HepG2 (cell line): ENCODE measurements at regions not wholly inside any gene's neighbourhood (a gene's known extent, or its start where the extent isn't known, plus 50 kb on each side); places are given as distances from the start of the nearest gene placed in this dataset.

Source experiments
- ATAC-seq: fragments of 200-7000 bp; cut with Tn5 transposase; 3 replicates; pipeline ENCODE4 v1.9.1; 2020; ENCODE audit warnings: mild to moderate bottlenecking, moderate library complexity
- BruUV-seq: library from RNA; stranded (reverse); fragments of 400-500 nt; replicated peaks from 2 replicates; lab custom pipeline; 2021; lab: Mats Ljungman, UMichigan
- CTCF ChIA-PET: fragments of 300-600 bp; formaldehyde crosslinking; extraction: SDS; loops from one replicate; lab custom pipeline; 2021; ENCODE audit warnings: low total read pairs, inconsistent platforms, low intra/inter-chr PET ratio; lab: Yijun Ruan, JAX
- POLR2A ChIA-PET: fragments of 350-600 bp; sonication (Branson Sonifier 250); formaldehyde crosslinking; loops from one replicate; lab custom pipeline; 2020; ENCODE audit warnings: antibody characterized with exemption, inconsistent platforms; lab: Yijun Ruan, JAX
- DNase-seq: peaks from one replicate; pipeline ENCODE4 v3.0.0-alpha.2; 2015; ENCODE audit warnings: low spot score
- FAIRE-seq: peaks from 3 replicates; lab custom pipeline; 2011; peaks lifted over from hg19 to GRCh38; lab: Jason Lieb, UNC
- H2AFZ ChIP-seq: one replicate; pipeline ENCODE4 v1.6.1; 2011; ENCODE audit warnings: low read length, inconsistent platforms
- H3K27ac ChIP-seq: fragments of 300-600 bp; 3 replicates; pipeline ENCODE4 v1.8.0; 2011; ENCODE audit warnings: mixed run types, mild to moderate bottlenecking, mixed read lengths, low read length, inconsistent platforms; ENCODE audit not compliant: insufficient read depth; ENCODE audit errors: extremely low read length
- H3K27me3 ChIP-seq, 2 experiments: fragments of 200-600 bp in 1 of 2; 2 replicates in 1 of 2; 3 replicates in 1 of 2; pipeline versions ENCODE4 v1.6.0 to v1.8.0; 2011; ENCODE audit warnings: low read length in 2 of 2, mild to moderate bottlenecking in 2 of 2, moderate library complexity in 2 of 2, inconsistent platforms in 1 of 2; ENCODE audit not compliant: insufficient read depth in 2 of 2, control insufficient read depth in 1 of 2
- H3K36me3 ChIP-seq, 2 experiments: fragments of 200-600 bp in 1 of 2; replicated peaks in 1 of 2; 2 replicates in 1 of 2; 3 replicates in 1 of 2; pipeline versions ENCODE4 v1.5.1 to v1.8.0; 2011; ENCODE audit warnings: low read length in 2 of 2, inconsistent platforms in 1 of 2; ENCODE audit not compliant: insufficient read depth in 2 of 2, control insufficient read depth in 1 of 2
- H3K4me1 ChIP-seq: 2 replicates; pipeline ENCODE4 v1.5.1; 2012; ENCODE audit warnings: low read length, inconsistent platforms; ENCODE audit not compliant: insufficient read depth
- H3K4me2 ChIP-seq: 2 replicates; pipeline ENCODE4 v1.6.0; 2011; ENCODE audit warnings: low read depth, low read length, inconsistent platforms
- H3K4me3 ChIP-seq, 3 experiments: fragments of 200-600 bp in 1 of 3; sonication (generic), shearing (Covaris generic) in 1 of 3; replicated peaks in 1 of 3; 2 replicates each; pipeline ENCODE4 v1.5.1; 2011 to 2016; ENCODE audit warnings: low read length in 3 of 3, inconsistent platforms in 2 of 3, low read depth in 2 of 3, mild to moderate bottlenecking in 2 of 3, control low read depth in 1 of 3, mixed read lengths in 1 of 3; ENCODE audit not compliant: insufficient read depth in 1 of 3
- H3K79me2 ChIP-seq: one replicate; pipeline ENCODE4 v1.6.1; 2011; ENCODE audit warnings: low read length, inconsistent platforms; ENCODE audit not compliant: insufficient read depth
- H3K9ac ChIP-seq: 2 replicates; pipeline ENCODE4 v1.6.0; 2011; ENCODE audit warnings: mild to moderate bottlenecking, low read depth, low read length, inconsistent platforms; ENCODE audit not compliant: insufficient read depth
- H3K9me3 ChIP-seq: 2 replicates; pipeline ENCODE4 v1.5.1; 2012; ENCODE audit warnings: mild to moderate bottlenecking, low read length
- H4K20me1 ChIP-seq: 2 replicates; pipeline ENCODE4 v1.6.0; 2011; ENCODE audit warnings: inconsistent platforms, mild to moderate bottlenecking, low read length, moderate library complexity; ENCODE audit not compliant: insufficient read depth
- ZBTB40 ChIP-seq, 2 experiments: fragments of 450-650 bp in 1 of 2; sonication (generic) in 1 of 2; formaldehyde crosslinking in 1 of 2; IDR thresholded peaks; 2 replicates each; pipeline versions ENCODE4 v1.6.1 to v1.8.0; 2016 to 2022; ENCODE audit warnings: antibody characterized with exemption in 1 of 2, mild to moderate bottlenecking in 1 of 2, missing genetic modification reagents in 1 of 2
- ZNF550 ChIP-seq: sonication (generic); formaldehyde crosslinking; IDR thresholded peaks from 2 replicates; pipeline ENCODE4 v1.4.0; 2020; ENCODE audit warnings: mild to moderate bottlenecking, missing genetic modification reagents, borderline replicate concordance
- ZNF577 ChIP-seq: sonication (generic); formaldehyde crosslinking; IDR thresholded peaks from 2 replicates; pipeline ENCODE4 v1.4.0; 2020; ENCODE audit warnings: mild to moderate bottlenecking, low read depth, missing genetic modification reagents, borderline replicate concordance
- WGBS: methylation state at CpG from one replicate; pipeline ENCODE4 v1.1.6; 2017; ENCODE audit warnings: low lambda C conversion rate; 5-methylcytosine and 5-hydroxymethylcytosine counted together
- in situ Hi-C: cut with HindIII; loops from 2 replicates; pipeline ENCODE4 v1.10.0; 2017; ENCODE audit warnings: low pct_unique_long_range_greater_than_20kb; ENCODE audit not compliant: extremely low pct_ligation_motif_present
- intact Hi-C: fragments of 100-400 bp; cut with micrococcal nuclease; formaldehyde crosslinking; loops from one replicate; pipeline ENCODE4 v1.10.0; 2022; ENCODE audit not compliant: unreplicated experiment

- Histone ChIP-seq H3K4me2 (no peak overlapping the region), H3K27ac (no peak overlapping the region), H4K20me1 (no peaks in the 10 kb centered on the region), H3K36me3 (no peaks in the 10 kb centered on the region), H3K9ac (no peak overlapping the region), H3K27me3 (no peaks in the 10 kb centered on the region), H3K4me1 (no peaks in the 10 kb centered on the region), H2AFZ (no peak overlapping the region), H3K79me2 (no peaks in the 10 kb centered on the region), H3K4me3 (no peak overlapping the region), H3K9me3 (no peaks in the 10 kb centered on the region)
- ChIA-PET POLR2A (no interaction called here), CTCF (no interaction called here)
- BruUV-seq, result no TSS peak
- no peak for TF ChIP-seq ZNF577 (CRISPR knock-in tag)
- peak; percentile 72 for TF ChIP-seq ZBTB40 (IDR thresholded peaks at IDR 0.05)
- no peak for TF ChIP-seq ZBTB40 (CRISPR knock-in tag; IDR thresholded peaks at IDR 0.05)
- TF ChIP-seq ZNF550, result no peak
- intact Hi-C loops, result no loop called here
- WGBS, result 0% methylated on average over 2 of the region's 2 CpGs
- FAIRE-seq (no peak), DNase-seq (no peak), ATAC-seq (no peak)
- in situ Hi-C loops, result no loop called here
These were observed 146.7 kb upstream of the TSC22D2 start for GRCh38 chr3:150261418-150261817.
